GM19043 (cell line): ENCODE measurements at regions not wholly inside any gene's neighbourhood (a gene's known extent, or its start where the extent isn't known, plus 50 kb on each side); places are given as distances from the start of the nearest gene placed in this dataset.

Source experiments
- ATAC-seq: cut with Tn5 transposase; IDR thresholded peaks from one replicate; pipeline ENCODE4 v1.9.1; 2021; ENCODE audit warnings: low read depth; ENCODE audit not compliant: unreplicated experiment

GRCh38 chr16:80200079-80200478, 340.7 kb upstream of the DYNLRB2 start:
- no peak for ATAC-seq

DNA sequence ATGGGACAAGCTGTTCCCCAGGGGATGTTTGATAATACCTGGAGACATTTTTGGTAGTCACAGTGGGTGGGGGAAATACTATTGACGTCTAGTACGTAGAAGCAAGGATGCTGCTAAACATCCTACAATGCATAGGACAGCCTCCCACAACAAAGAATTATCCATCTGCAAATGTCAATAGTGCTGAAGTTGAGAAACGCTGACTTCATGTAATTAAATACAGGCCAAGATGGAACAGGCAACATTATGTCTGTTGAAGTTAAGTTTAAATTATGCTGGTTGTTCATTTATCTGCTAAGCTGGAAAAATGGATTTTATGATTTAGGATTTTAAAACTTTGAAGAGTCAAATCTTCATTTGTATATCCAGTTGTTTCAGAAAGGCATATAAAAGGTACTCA, 341.2 kb upstream of the DYNLRB2 start:
- ATAC-seq = no peak

DNA sequence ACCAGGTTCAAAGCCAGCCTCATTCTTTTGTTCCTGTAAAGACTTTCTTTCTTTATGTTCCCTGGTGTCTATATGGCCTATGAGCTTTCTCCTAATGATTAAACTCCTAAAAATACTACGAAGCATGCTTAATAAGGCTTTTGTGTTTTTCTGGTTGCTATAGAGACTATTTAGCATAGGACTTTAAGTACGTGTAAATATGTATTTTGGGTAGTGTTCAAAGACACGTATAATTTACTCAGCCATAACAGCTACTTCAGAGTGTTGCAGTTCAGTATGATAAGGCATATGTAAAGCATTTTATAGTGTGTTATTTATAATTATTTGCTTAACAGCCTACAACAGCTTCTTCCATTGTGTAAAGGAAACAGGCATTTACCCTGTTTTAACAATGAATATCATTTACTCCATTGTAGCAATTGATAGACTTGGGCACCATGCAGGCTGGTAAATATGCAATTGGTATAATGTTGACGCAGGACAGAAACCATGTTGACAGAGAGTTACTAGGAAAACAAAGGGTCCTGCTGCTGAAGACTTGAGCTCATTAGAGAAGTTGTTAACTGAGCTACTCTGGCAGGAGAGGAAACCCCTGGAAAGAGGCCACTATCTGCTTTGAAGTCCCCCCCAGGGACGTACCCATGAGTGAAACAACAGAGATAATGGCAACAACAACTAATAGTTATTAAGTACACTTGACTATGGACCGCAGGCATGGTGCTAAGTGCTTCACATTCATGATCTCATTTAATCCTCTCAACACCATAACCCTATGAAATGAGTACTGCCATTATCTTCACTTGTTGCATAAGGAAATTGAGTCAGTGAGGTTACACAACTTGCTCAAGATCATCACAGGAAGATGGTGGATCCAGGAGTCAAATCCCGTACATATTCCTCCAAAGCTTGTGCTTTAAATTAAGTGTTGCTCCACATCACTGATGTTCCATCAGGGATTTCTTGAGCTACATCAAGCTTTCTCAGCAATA, 342.2 kb upstream of the DYNLRB2 start:
- no peak for ATAC-seq

GRCh38 chr16:80197741-80198201, 343.0 kb upstream of the DYNLRB2 start:
- no peak for ATAC-seq

DNA sequence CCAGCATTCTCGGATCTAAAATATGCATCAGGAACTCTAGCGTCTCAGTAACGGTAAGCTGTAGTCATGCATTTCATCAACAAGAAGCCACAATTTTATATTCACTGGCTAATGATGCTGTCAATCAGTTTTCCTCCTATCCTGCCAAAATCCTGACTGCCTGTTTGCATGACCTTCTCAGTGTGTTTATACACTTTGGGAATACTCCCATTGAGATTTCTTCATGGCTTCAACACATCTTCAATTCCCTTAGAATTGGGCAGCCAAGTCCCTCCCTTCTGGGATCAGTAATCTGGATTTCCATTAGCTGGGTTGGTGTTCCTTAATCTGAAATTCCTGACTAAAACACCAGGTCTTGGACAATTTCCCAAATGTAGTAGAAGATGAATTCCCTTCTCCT, 348.9 kb upstream of the DYNLRB2 start:
- no peak for ATAC-seq

- ATAC-seq = no peak
Observed at GRCh38 chr16:80189476-80190175, 351.2 kb upstream of the DYNLRB2 start.

- ATAC-seq = no peak
Observed at GRCh38 chr16:80176114-80176513, 364.7 kb upstream of the DYNLRB2 start.

GRCh38 chr16:80175011-80175410, 365.8 kb upstream of the DYNLRB2 start:
- no peak for ATAC-seq

GRCh38 chr16:80174416-80174815, 366.4 kb upstream of the DYNLRB2 start:
- no peak for ATAC-seq

GRCh38 chr16:80171746-80172145, 369.0 kb upstream of the DYNLRB2 start:
- no peak for ATAC-seq

GRCh38 chr16:80171199-80171598, 369.6 kb upstream of the DYNLRB2 start:
- ATAC-seq = no peak

DNA sequence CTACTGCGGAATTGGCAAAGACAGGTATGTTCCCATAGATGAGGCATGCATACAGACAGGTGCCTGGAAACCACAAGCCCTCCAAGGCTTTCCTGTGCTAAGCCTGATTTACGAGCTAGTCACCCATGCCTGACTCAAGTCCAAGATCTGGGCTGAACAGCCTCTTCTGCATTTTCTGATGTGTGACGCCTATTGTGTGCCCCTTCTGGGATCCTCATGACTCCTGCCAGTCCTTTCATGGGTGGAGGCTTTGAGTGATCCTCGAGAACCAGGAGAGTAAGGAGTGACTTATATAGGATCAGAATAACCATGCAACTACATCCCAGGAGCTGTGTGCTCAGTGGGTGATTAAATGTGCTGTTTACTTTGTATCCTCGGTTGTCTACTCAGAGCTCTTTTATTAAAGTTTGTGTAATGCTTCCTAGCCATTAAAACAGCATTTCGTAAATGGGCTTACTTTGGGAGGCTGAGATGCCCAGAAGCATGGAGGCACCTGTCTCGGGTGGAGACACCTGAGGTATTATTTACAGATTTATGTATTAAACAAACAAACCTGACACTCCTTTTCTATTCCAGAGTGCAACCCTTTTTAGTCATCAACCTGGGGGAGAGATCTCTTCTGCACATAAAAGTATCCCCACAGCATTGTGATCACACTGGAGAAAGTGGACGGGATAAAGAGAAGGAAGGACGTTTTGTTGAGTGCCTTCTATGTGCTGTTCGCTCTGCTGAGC, 373.0 kb upstream of the DYNLRB2 start:
- ATAC-seq = no peak

DNA sequence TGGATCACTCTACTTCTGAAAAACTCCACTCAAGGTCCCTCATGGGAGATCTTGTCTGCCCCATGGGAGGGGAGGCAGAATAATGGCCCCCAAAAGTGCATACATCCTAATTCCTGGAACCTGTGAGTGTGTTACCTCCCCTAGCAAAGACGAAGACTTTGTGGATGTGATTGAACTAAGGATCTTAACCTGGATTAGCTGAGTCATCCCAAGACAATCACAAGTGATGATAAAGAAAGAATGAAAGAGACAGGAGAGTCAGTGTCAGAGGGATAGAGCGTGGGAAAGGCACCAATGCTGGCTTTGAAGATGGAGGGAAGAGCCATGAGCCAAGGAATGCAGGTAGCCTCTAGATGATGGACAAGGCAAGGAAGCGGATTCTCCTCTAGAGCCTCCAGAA, 374.7 kb upstream of the DYNLRB2 start:
- no peak for ATAC-seq

DNA sequence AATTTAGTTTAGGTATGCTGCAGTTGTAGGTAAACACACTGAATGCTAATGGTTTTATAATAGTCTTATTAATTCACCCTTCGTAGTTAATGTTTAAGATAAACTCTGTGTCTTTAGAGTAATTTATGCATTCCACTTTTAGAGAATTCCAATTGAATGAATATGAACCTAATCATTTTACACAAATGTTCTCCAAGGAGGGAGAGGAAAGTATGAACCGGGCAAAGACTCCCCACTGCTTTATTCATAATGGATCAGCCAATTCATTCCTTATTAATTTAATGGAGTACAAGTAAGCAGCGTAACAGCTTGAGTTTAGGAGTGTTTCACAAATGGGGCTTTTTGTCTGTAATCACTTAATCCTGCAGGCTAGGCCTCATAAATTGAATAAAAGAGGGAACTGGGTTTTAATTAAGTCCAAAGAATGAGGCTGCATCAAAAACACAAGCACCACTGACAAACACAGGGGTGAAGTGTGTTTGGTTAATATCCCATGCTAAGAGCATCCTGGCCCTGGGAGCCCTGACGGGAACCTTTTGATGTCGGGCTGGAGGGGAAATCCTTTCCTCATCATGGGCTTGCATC, 375.7 kb upstream of the DYNLRB2 start:
- no peak for ATAC-seq

- ATAC-seq = no peak
Observed at GRCh38 chr16:80163339-80163738, 377.5 kb upstream of the DYNLRB2 start.

GRCh38 chr16:80161799-80162739, 378.7 kb upstream of the DYNLRB2 start:
- no peak for ATAC-seq

DNA sequence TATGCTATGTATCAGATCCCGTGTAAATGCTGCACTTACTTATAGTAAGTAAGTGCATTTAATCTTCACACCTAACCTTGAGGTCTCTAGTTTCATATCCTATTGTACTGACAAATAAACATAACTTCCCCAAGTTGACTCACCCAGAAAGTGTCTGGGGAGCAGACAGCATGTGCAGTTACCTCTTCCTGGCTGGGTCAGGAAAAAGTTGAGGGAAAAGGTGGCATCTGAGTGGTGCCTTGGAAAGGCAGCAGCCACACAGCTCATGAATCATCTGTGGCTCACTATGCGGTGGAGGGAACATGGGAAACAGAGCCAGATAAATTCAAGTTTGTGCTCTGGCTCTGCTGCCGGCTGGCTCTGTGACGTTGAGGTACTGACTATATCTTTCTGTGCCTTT, 382.0 kb upstream of the DYNLRB2 start:
- no peak for ATAC-seq

- ATAC-seq = no peak
Observed at GRCh38 chr16:80151722-80152111, 389.1 kb upstream of the DYNLRB2 start.

DNA sequence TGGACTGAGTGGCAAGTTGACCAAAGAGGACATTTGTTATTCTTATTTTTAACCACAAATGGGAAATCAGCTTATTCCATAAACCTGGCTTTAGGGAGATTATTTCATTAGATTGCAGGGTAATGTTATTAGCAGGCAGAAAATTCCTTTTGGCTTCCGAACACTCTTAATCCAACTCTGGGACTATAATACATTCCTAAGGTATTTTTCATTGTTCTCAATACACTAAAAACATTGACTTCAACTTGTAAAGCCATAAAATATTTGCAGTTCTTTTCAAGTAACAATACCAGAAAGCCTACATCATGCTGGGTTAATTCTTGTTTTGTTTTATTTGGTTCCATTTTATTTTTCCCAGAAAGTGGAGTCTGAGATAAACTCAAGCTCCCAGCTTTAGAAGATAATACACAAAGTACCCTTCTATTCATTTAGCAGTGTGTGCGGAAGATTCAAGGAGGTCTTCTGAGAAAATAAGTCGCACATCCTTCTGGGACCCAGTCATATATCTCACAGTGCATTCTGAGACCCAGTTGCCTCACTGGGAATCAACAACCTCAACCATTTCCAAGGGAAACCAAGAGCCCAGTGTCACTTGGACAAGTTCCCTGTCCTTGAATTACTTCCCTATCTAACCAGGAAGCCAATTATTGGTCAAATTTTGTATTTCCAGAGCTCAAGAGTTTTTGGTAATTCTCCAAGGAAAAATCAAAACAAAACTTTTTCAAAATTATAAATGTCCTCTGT, 389.6 kb upstream of the DYNLRB2 start:
- no peak for ATAC-seq
